Left lung (tissue), 4 donors: ENCODE measurements at regions not wholly inside any gene's neighbourhood (a gene's known extent, or its start where the extent isn't known, plus 50 kb on each side); places are given as distances from the start of the nearest gene placed in this dataset.

Experiments
- ATAC-seq: fragments of 200-7000 bp; cut with Tn5 transposase; one replicate; pipeline ENCODE4 v1.9.1; 2020; ENCODE audit warnings: moderate library complexity
- DNase-seq, 4 donors: peaks; one replicate each; pipeline ENCODE4 v3.0.0-alpha.2; 2013 to 2020
- H3K27ac ChIP-seq, 2 donors: fragments of 200-600 bp; sonication (generic) in 1 of 2; one replicate each; pipeline versions ENCODE4 v1.5.0 to v1.8.0; 2020 to 2021
- H3K27me3 ChIP-seq, 2 donors: fragments of 200-600 bp; sonication (generic) in 1 of 2; one replicate each; pipeline versions ENCODE4 v1.5.0 to v1.8.0; 2020 to 2021
- H3K36me3 ChIP-seq, 2 donors: fragments of 200-600 bp; sonication (generic) in 1 of 2; one replicate each; pipeline versions ENCODE4 v1.5.0 to v1.8.0; 2020 to 2021
- H3K4me1 ChIP-seq, 2 donors: fragments of 200-600 bp; one replicate each; pipeline ENCODE4 v1.8.0; 2021
- H3K4me3 ChIP-seq, 2 donors: fragments of 200-600 bp; sonication (generic) in 1 of 2; one replicate each; pipeline versions ENCODE4 v1.5.0 to v1.8.0; 2020 to 2021; ENCODE audit warnings: mild to moderate bottlenecking in 1 of 2
- H3K9me3 ChIP-seq, 2 donors: fragments of 200-600 bp; sonication (generic) in 1 of 2; one replicate each; pipeline versions ENCODE4 v1.5.0 to v1.8.0; 2020 to 2021
- CTCF ChIP-seq, 2 donors: fragments of 200-600 bp; sonication (generic) in 1 of 2; IDR thresholded peaks; one replicate each; pipeline versions ENCODE4 v1.5.0 to v1.8.0; 2021; ENCODE audit warnings: antibody characterized with exemption in 2 of 2
- intact Hi-C, 2 donors: fragments of 100-400 bp; cut with DNase I; formaldehyde crosslinking; loops; one replicate each; pipeline versions ENCODE4 v1.11.2 to v1.14.2; 2022
- donor health status: DM: no; HTN: yes; CAD: no.
- donor health status: DM: no; HTN: no; CAD: no.

DNA sequence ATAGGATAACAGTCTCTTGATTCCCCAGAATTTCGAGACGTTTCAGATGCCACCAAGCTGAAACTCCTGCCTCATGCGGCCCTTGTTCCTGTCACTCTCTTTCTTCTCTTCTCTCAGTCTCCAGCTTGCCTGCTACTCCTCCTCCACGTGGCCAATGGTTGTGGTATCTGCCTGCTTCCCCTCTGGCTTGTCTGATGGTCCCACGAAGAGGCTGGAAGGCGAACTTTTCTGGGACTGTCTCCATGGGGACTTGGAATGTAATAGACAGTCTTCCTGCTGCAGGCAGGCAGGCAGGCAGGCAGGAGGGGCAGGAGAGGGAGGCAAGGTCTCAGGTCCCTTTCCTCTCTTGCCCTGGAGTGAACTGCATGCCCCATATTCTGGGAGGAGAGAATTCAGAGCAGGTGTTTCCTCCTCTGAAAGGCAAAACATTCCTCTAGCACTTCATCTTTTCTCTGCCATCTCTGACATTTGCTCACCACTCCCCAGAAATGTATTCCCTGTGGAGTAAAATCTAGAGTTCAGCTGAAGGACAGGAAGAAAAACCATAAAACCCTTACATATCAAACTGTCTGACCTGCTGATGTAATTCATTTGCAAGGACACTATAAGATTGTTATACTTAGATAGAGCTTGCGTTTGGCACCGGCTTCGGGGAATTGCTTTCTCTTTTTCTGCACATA, 64.1 kb upstream of the GNG12 start:
- TF ChIP-seq CTCF (IDR thresholded peaks at IDR 0.05): no peak
- Histone ChIP-seq H3K27me3 (no peaks in the 10 kb centered on the region), H3K9me3 (no peaks in the 10 kb centered on the region), H3K4me1 (no peaks in the 10 kb centered on the region), H3K36me3 (no peaks in the 10 kb centered on the region), H3K27ac (no peak overlapping the region), H3K4me3 (no peak overlapping the region)
- ATAC-seq (no peak), DNase-seq (no peak)
- intact Hi-C loops: no loop called here

- Histone ChIP-seq H3K9me3 (no peaks in the 10 kb centered on the region), H3K36me3 (no peaks in the 10 kb centered on the region), H3K4me1 (no peaks in the 10 kb centered on the region), H3K27ac (no peak overlapping the region), H3K27me3 (no peaks in the 10 kb centered on the region), H3K4me3 (no peak overlapping the region)
- intact Hi-C loops: no loop called here
- no peak for TF ChIP-seq CTCF (IDR thresholded peaks at IDR 0.05)
- DNase-seq: peak in 1 of 4 donors; percentile 13
- no peak for ATAC-seq
Measured at GRCh38 chr1:67896826-67897225, 63.6 kb upstream of the GNG12 start.

DNA sequence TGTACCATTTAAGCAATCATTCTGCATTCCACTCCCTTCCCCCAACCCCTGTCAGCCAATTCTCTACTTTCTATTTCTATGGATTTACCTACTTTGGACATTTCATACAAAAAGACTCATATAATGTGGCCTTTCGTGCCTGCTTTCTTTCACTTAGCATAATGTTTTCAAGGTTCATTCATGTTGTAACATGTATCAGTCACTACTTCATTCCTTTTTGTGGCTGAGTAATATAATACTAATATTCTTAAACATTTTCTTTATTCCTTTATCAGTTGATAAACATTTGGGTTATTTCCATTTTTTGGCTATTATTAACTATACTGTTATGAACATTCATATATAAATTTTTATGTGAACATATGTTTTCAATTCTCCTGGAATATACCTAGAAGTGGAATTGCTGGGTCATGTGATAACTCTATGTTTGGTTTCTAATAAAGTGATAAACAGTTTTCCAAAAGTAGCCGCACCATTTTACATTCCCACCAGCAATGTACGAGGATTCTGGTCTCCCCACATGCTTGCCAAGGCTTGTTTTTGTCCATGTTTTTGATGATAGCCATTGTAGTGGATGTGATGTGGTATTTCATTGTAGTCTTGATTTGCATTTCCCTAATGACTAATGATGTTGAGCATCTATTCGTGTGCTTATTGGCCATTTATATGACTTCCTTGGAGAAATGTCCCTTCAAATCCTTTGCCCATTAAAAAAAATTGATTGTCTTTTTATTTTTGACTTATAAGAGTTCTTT, 61.9 kb upstream of the GNG12 start:
- no peaks in the 10 kb centered on the region for H3K9me3 ChIP-seq

DNA sequence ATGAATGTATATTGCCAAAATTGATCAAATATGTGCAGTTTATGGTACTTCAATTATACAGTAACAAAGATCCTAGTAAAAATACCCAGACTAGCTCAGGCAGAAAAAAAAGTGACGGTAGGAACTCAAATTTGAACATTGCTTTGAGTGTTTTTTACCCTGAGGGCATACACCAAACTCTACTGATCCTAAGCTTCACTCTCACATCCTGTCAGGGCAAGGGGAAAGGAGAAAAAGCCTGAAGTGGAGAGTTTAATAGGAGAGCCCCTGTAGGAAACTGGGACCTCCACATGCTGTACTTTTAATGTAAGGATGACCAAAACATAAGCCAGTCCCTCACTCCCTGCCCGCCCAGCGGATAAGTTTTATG, 59.8 kb upstream of the GNG12 start:
- Histone ChIP-seq H3K27ac (no peak overlapping the region), H3K4me3 (no peak overlapping the region), H3K36me3 (no peaks in the 10 kb centered on the region), H3K9me3 (no peaks in the 10 kb centered on the region), H3K27me3 (no peaks in the 10 kb centered on the region), H3K4me1 (no peaks in the 10 kb centered on the region)
- no peak for TF ChIP-seq CTCF (IDR thresholded peaks at IDR 0.05)
- intact Hi-C loops: no loop called here
- ATAC-seq: no peak
- no peak for DNase-seq

More for the DNA sequence above, 61.9 kb upstream of the GNG12 start:
- Histone ChIP-seq H3K36me3 (no peaks in the 10 kb centered on the region), H3K4me3 (no peak overlapping the region), H3K27me3 (no peaks in the 10 kb centered on the region), H3K4me1 (no peaks in the 10 kb centered on the region), H3K27ac (no peak overlapping the region)
- no peak for TF ChIP-seq CTCF (IDR thresholded peaks at IDR 0.05)
- ATAC-seq: no peak
- no peak for DNase-seq
- intact Hi-C loops: no loop called here

DNA sequence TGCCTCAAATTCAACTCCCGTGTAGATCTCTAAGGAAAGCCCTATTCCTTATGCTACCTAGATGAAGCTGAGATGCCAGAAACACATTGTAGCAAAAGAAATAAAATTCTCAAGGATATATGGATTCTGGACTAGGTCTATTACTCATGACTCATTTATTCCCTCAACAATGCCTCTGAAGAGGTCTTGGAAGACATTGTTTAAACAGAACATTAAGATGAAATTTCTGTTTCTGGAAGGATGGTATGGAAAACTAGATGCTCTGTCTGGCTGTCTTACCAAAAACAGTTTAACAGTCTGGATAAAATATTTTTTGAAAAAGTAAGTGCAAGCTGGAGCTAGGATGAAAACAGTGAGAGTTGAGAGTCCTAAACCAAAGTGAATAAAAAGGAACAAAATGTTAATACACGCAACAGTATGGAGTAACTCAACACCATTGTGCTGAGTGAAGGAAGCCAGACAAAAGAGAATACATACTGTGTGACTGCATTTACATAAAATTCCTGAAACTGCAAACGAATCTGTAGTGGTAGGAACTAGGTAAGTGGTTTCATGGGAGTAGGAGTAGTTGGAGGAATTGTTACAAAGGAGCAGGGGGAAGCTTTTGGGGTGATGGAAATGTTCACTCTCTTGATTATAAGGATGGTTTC, 59.3 kb upstream of the GNG12 start:
- Histone ChIP-seq H3K27ac (no peak overlapping the region), H3K4me1 (no peaks in the 10 kb centered on the region), H3K4me3 (no peak overlapping the region), H3K27me3 (no peaks in the 10 kb centered on the region), H3K9me3 (no peaks in the 10 kb centered on the region), H3K36me3 (no peaks in the 10 kb centered on the region)
- no peak for TF ChIP-seq CTCF (IDR thresholded peaks at IDR 0.05)
- no peak for ATAC-seq
- intact Hi-C loops: no loop called here
- DNase-seq: no peak
